B cell (primary cell): ENCODE measurements at regions not wholly inside any gene's neighbourhood (a gene's known extent, or its start where the extent isn't known, plus 50 kb on each side); places are given as distances from the start of the nearest gene placed in this dataset.

Experiments
- ATAC-seq: fragments of 200-7000 bp; cut with Tn5 transposase; one replicate; pipeline ENCODE4 v1.10.0; 2021; ENCODE audit warnings: low read depth, mild to moderate bottlenecking, moderate number of reproducible peaks, moderate library complexity
- CTCF ChIA-PET: fragments of 350-600 bp; sonication (Branson Sonifier 250); formaldehyde crosslinking; loops from one replicate; lab custom pipeline; 2021; ENCODE audit warnings: antibody characterized with exemption, inconsistent platforms; lab: Charles Lee
- POLR2A ChIA-PET: fragments of 350-600 bp; sonication (Branson Sonifier 250); formaldehyde crosslinking; loops from one replicate; lab custom pipeline; 2021; ENCODE audit warnings: antibody characterized with exemption; lab: Charles Lee
- DNase-seq: peaks from one replicate; pipeline ENCODE4 v3.0.0; 2013
- H2AFZ ChIP-seq: 2 replicates; pipeline ENCODE4 v1.6.1; 2012; ENCODE audit warnings: mild to moderate bottlenecking, low read depth, low read length; ENCODE audit not compliant: insufficient read depth, poor library complexity, severe bottlenecking
- H3K27ac ChIP-seq, 2 donors: 1 replicate in 1 of 2; 2 replicates in 1 of 2; pipeline ENCODE4 v1.5.1; 2012 to 2013; ENCODE audit warnings: low read length in 2 of 2, mild to moderate bottlenecking in 2 of 2, moderate library complexity in 1 of 2
- H3K27me3 ChIP-seq, 4 experiments: fragments of 200-600 bp in 1 of 4; sonication (generic) in 1 of 4; replicated peaks in 1 of 4; 1 replicate in 2 of 4; 2 replicates in 2 of 4; pipeline versions ENCODE4 v1.6.1 to v1.7.0; 2013 to 2016; ENCODE audit warnings: low read length in 3 of 4, mild to moderate bottlenecking in 2 of 4, mixed read lengths in 1 of 4, moderate library complexity in 1 of 4; ENCODE audit not compliant: insufficient read depth in 4 of 4, control insufficient read depth in 3 of 4; ENCODE audit errors: control extremely low read depth in 1 of 4
- H3K36me3 ChIP-seq, 2 experiments: replicated peaks in 1 of 2; 1 replicate in 1 of 2; 2 replicates in 1 of 2; pipeline versions ENCODE4 v1.6.1 to v1.7.1; 2013; ENCODE audit warnings: low read length in 1 of 2; ENCODE audit not compliant: insufficient read depth in 2 of 2, control insufficient read depth in 1 of 2; ENCODE audit errors: control extremely low read depth in 1 of 2, extremely low read depth in 1 of 2
- H3K4me1 ChIP-seq, 2 donors: fragments of 200-600 bp in 1 of 2; sonication (generic) in 1 of 2; 1 replicate in 1 of 2; 2 replicates in 1 of 2; pipeline versions ENCODE4 v1.5.1 to v1.6.1; 2013 to 2017; ENCODE audit warnings: low read length in 2 of 2; ENCODE audit not compliant: control insufficient read depth in 2 of 2, insufficient read depth in 2 of 2
- H3K4me2 ChIP-seq: replicated peaks from 2 replicates; pipeline ENCODE3; 2012; ENCODE audit warnings: mild to moderate bottlenecking, low read depth, low read length; ENCODE audit not compliant: poor library complexity, severe bottlenecking
- H3K4me3 ChIP-seq, 5 experiments: fragments of 200-600 bp in 1 of 5; sonication (generic) in 1 of 5; 1 replicate in 3 of 5; 2 replicates in 2 of 5; pipeline versions ENCODE4 v1.5.1 to v1.7.0; 2011 to 2016; ENCODE audit warnings: low read length in 4 of 5, mild to moderate bottlenecking in 4 of 5, low read depth in 2 of 5, control low read depth in 1 of 5, moderate library complexity in 1 of 5; ENCODE audit not compliant: insufficient read depth in 1 of 5; ENCODE audit errors: control extremely low read depth in 1 of 5, extremely low read depth in 1 of 5
- H3K79me2 ChIP-seq: fragments of 200-600 bp; sonication (generic); one replicate; pipeline ENCODE4 v1.6.0; 2016; ENCODE audit warnings: low read length; ENCODE audit not compliant: control insufficient read depth, insufficient read depth
- H3K9ac ChIP-seq: fragments of 200-600 bp; sonication (generic); 2 replicates; pipeline ENCODE4 v1.6.1; 2017; ENCODE audit warnings: mild to moderate bottlenecking, low read length, moderate library complexity
- H3K9me3 ChIP-seq, 3 donors: one replicate each; pipeline versions ENCODE4 v1.6.1 to v1.7.1; 2013; ENCODE audit warnings: low read length in 2 of 3; ENCODE audit not compliant: control insufficient read depth in 2 of 3, insufficient read depth in 1 of 3; ENCODE audit errors: control extremely low read depth in 1 of 3
- H4K20me1 ChIP-seq: 2 replicates; pipeline ENCODE4 v1.6.0; 2012; ENCODE audit warnings: mild to moderate bottlenecking, low read length; ENCODE audit not compliant: insufficient read depth, control insufficient read depth, poor library complexity, severe bottlenecking
- H3K27ac Mint-ChIP-seq: one replicate; pipeline ENCODE4 v1.8.0; 2021; ENCODE audit warnings: mixed read lengths
- H3K27me3 Mint-ChIP-seq: one replicate; pipeline ENCODE4 v1.8.0; 2021; ENCODE audit warnings: mixed read lengths
- H3K4me1 Mint-ChIP-seq: one replicate; pipeline ENCODE4 v1.8.0; 2021; ENCODE audit warnings: mixed read lengths
- H3K4me3 Mint-ChIP-seq: one replicate; pipeline ENCODE4 v1.8.0; 2021; ENCODE audit warnings: mixed read lengths
- H3K9me3 Mint-ChIP-seq: one replicate; pipeline ENCODE4 v1.8.0; 2022; ENCODE audit warnings: mixed read lengths; ENCODE audit not compliant: insufficient read depth
- CTCF ChIP-seq: fragments of 200-600 bp; IDR thresholded peaks from one replicate; pipeline ENCODE4 v1.8.0; 2022; ENCODE audit warnings: antibody characterized with exemption, mild to moderate bottlenecking
- EZH2 ChIP-seq: IDR thresholded peaks from 2 replicates; pipeline ENCODE4 v1.6.1; 2012; ENCODE audit warnings: borderline replicate concordance, low read depth, mild to moderate bottlenecking, moderate library complexity, low read length; ENCODE audit not compliant: insufficient read depth, poor library complexity, severe bottlenecking
- WGBS: methylation state at CpG from one replicate; pipeline ENCODE4 v1.1.5; 2013; ENCODE audit warnings: missing lambda C conversion rate; ENCODE audit not compliant: insufficient coverage; 5-methylcytosine and 5-hydroxymethylcytosine counted together
- intact Hi-C: fragments of 100-400 bp; cut with micrococcal nuclease; formaldehyde crosslinking; loops from one replicate; pipeline ENCODE4 v1.10.0; 2022

GRCh38 chr2:118243031-118243430, 154.8 kb downstream of the INSIG2 start:
- H3K27ac Mint-ChIP-seq = no peak overlapping the region
- H3K27me3 ChIP-seq = peaks cover 0 to 15% (median 4%) of the 10 kb centered on the region in 4 experiments
- ChIA-PET POLR2A (no interaction called here), CTCF (interaction anchor here (1.2 to 1.3 kb wide), 2 partner anchors 21 to 38 kb away, joined by 3 read pairs; no protein-coding TSS in a partner anchor)
- TF ChIP-seq EZH2 (no peak), CTCF (no peak)
- H3K79me2 ChIP-seq = no peaks in the 10 kb centered on the region
- no peaks in the 10 kb centered on the region for H4K20me1 ChIP-seq
- no peak overlapping the region for H3K4me2 ChIP-seq
- H3K27me3 Mint-ChIP-seq = peaks cover 55% of the 10 kb centered on the region
- no CpG with 5 or more reads among the region's 2 CpGs for WGBS
- no peaks in the 10 kb centered on the region for H3K9me3 ChIP-seq
- H2AFZ ChIP-seq = no peak overlapping the region
- H3K36me3 ChIP-seq = no peaks in the 10 kb centered on the region
- no peak overlapping the region for H3K4me3 Mint-ChIP-seq
- H3K4me1 ChIP-seq = no peaks in the 10 kb centered on the region
- intact Hi-C loops = no loop called here
- H3K9me3 Mint-ChIP-seq = no peaks in the 10 kb centered on the region
- DNase-seq (no peak), ATAC-seq (no peak)
- H3K4me1 Mint-ChIP-seq = no peaks in the 10 kb centered on the region
- H3K9ac ChIP-seq = no peak overlapping the region
- no peak overlapping the region for H3K27ac ChIP-seq
- H3K4me3 ChIP-seq = no peak overlapping the region

GRCh38 chr2:118242216-118242615, 153.9 kb downstream of the INSIG2 start:
- no peak overlapping the region for H2AFZ ChIP-seq
- WGBS = 38% methylated on average over 1 of the region's 2 CpGs
- ATAC-seq (no peak), DNase-seq (no peak)
- H3K4me3 Mint-ChIP-seq = no peak overlapping the region
- H3K4me1 ChIP-seq = no peaks in the 10 kb centered on the region
- H3K27ac Mint-ChIP-seq = no peak overlapping the region
- CTCF ChIA-PET = interaction anchor here (1.2 kb wide), 1 partner anchor 37 kb away, joined by 3 read pairs; no protein-coding TSS in a partner anchor
- no peaks in the 10 kb centered on the region for H4K20me1 ChIP-seq
- no peaks in the 10 kb centered on the region for H3K9me3 ChIP-seq
- no peaks in the 10 kb centered on the region for H3K79me2 ChIP-seq
- peaks cover 0 to 19% (median 4%) of the 10 kb centered on the region in 4 experiments for H3K27me3 ChIP-seq
- no peak overlapping the region for H3K4me3 ChIP-seq
- H3K27me3 Mint-ChIP-seq = peaks cover 60% of the 10 kb centered on the region
- H3K4me2 ChIP-seq = no peak overlapping the region
- no peaks in the 10 kb centered on the region for H3K36me3 ChIP-seq
- intact Hi-C loops = no loop called here
- H3K4me1 Mint-ChIP-seq = no peaks in the 10 kb centered on the region
- TF ChIP-seq CTCF (no peak), EZH2 (no peak)
- no peaks in the 10 kb centered on the region for H3K9me3 Mint-ChIP-seq
- H3K9ac ChIP-seq = no peak overlapping the region
- no peak overlapping the region for H3K27ac ChIP-seq
- POLR2A ChIA-PET = no interaction called here
